ENCODE measurements at regions not wholly inside any gene's neighbourhood (a gene's known extent, or its start where the extent isn't known, plus 50 kb on each side); places are given as distances from the start of the nearest gene placed in this dataset.

- intact Hi-C loops (cut with DNase I): no loop called here
- no peak for DNase-seq (ENCODE audit: extremely low spot score in 2 of 2)
- Histone ChIP-seq H3K27ac (no peak overlapping the region), H3K4me3 (no peak overlapping the region), H3K27me3 (no peaks in the 10 kb centered on the region), H3K9me3 (no peaks in the 10 kb centered on the region), H3K36me3 (no peaks in the 10 kb centered on the region), H3K4me1 (no peaks in the 10 kb centered on the region)
- TF ChIP-seq POLR2A (IDR thresholded peaks at IDR 0.05) (no peak), POLR2AphosphoS5 (IDR thresholded peaks at IDR 0.05; ENCODE audit: insufficient read depth in 1 of 2, low read depth in 1 of 2) (no peak), CTCF (IDR thresholded peaks at IDR 0.05) (no peak)
Measured at GRCh38 chr15:79700951-79701480, 195.8 kb downstream of the MTHFS start.

GRCh38 chr15:79702621-79703020, 194.2 kb downstream of the MTHFS start:
- H3K27ac ChIP-seq: no peak overlapping the region
- TF ChIP-seq CTCF (IDR thresholded peaks at IDR 0.05) (no peak), POLR2AphosphoS5 (IDR thresholded peaks at IDR 0.05; ENCODE audit: insufficient read depth in 1 of 2, low read depth in 1 of 2) (no peak), POLR2A (IDR thresholded peaks at IDR 0.05) (no peak)
- no peaks in the 10 kb centered on the region for H3K9me3 ChIP-seq
- intact Hi-C loops (cut with DNase I): no loop called here
- no peaks in the 10 kb centered on the region for H3K36me3 ChIP-seq
- no peak overlapping the region for H3K4me3 ChIP-seq
- H3K27me3 ChIP-seq: no peaks in the 10 kb centered on the region
- no peaks in the 10 kb centered on the region for H3K4me1 ChIP-seq
- no peak for DNase-seq (ENCODE audit: extremely low spot score in 2 of 2)

- intact Hi-C loops (cut with DNase I): no loop called here
- Histone ChIP-seq H3K27ac (no peak overlapping the region), H3K4me3 (no peak overlapping the region), H3K27me3 (no peaks in the 10 kb centered on the region), H3K4me1 (no peaks in the 10 kb centered on the region), H3K9me3 (no peaks in the 10 kb centered on the region), H3K36me3 (no peaks in the 10 kb centered on the region)
- TF ChIP-seq POLR2A (IDR thresholded peaks at IDR 0.05): no peak
- no peak for TF ChIP-seq POLR2AphosphoS5 (IDR thresholded peaks at IDR 0.05; ENCODE audit: insufficient read depth in 1 of 2, low read depth in 1 of 2)
- TF ChIP-seq CTCF (IDR thresholded peaks at IDR 0.05): no peak
- no peak for DNase-seq (ENCODE audit: extremely low spot score in 2 of 2)
Measured at GRCh38 chr15:79721256-79721655, 175.6 kb downstream of the MTHFS start.

- TF ChIP-seq POLR2A (IDR thresholded peaks at IDR 0.05) (no peak), CTCF (IDR thresholded peaks at IDR 0.05) (no peak), POLR2AphosphoS5 (IDR thresholded peaks at IDR 0.05; ENCODE audit: insufficient read depth in 1 of 2, low read depth in 1 of 2) (no peak)
- no peak overlapping the region for H3K4me3 ChIP-seq
- intact Hi-C loops (cut with DNase I): no loop called here
- DNase-seq (ENCODE audit: extremely low spot score in 2 of 2): no peak
- H3K27ac ChIP-seq: no peak overlapping the region
- no peaks in the 10 kb centered on the region for H3K36me3 ChIP-seq
- H3K27me3 ChIP-seq: no peaks in the 10 kb centered on the region
- no peaks in the 10 kb centered on the region for H3K9me3 ChIP-seq
- no peaks in the 10 kb centered on the region for H3K4me1 ChIP-seq
Measured at GRCh38 chr15:79724312-79724711, 172.5 kb downstream of the MTHFS start.

GRCh38 chr15:79724804-79725203, 172.0 kb downstream of the MTHFS start:
- no peak overlapping the region for H3K27ac ChIP-seq
- intact Hi-C loops (cut with DNase I): no loop called here
- no peak for TF ChIP-seq CTCF (IDR thresholded peaks at IDR 0.05)
- TF ChIP-seq POLR2A (IDR thresholded peaks at IDR 0.05): no peak
- TF ChIP-seq POLR2AphosphoS5 (IDR thresholded peaks at IDR 0.05; ENCODE audit: insufficient read depth in 1 of 2, low read depth in 1 of 2): no peak
- H3K36me3 ChIP-seq: no peaks in the 10 kb centered on the region
- no peaks in the 10 kb centered on the region for H3K27me3 ChIP-seq
- no peaks in the 10 kb centered on the region for H3K9me3 ChIP-seq
- no peak for DNase-seq (ENCODE audit: extremely low spot score in 2 of 2)
- H3K4me3 ChIP-seq: no peak overlapping the region
- no peaks in the 10 kb centered on the region for H3K4me1 ChIP-seq
